HS-5 (cell line): ENCODE measurements at regions not wholly inside any gene's neighbourhood (a gene's known extent, or its start where the extent isn't known, plus 50 kb on each side); places are given as distances from the start of the nearest gene placed in this dataset.

Experiments used
- DNase-seq: peaks from one replicate; pipeline ENCODE4 v3.0.0-alpha.2; 2012; ENCODE audit warnings: low read depth

DNA sequence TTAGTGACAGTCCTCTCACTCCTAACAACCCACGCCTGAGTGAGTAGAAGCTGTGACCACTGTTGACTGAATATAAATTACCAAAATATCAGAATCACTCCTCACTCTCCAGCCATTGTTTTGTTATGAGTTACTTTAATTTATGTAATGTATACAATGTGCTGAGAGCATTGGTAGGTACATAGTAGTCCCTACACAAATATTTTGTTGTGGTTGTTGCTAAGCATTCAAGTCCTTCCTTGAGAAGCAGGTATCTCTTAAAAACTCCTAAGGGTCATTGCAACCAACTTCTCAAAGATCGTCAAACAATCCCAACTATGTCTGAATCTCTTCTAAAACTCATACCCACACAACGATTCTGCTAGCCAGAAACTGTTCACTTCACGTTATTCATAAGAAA, 476.8 kb upstream of the TNP1 start:
- DNase-seq: no peak

DNA sequence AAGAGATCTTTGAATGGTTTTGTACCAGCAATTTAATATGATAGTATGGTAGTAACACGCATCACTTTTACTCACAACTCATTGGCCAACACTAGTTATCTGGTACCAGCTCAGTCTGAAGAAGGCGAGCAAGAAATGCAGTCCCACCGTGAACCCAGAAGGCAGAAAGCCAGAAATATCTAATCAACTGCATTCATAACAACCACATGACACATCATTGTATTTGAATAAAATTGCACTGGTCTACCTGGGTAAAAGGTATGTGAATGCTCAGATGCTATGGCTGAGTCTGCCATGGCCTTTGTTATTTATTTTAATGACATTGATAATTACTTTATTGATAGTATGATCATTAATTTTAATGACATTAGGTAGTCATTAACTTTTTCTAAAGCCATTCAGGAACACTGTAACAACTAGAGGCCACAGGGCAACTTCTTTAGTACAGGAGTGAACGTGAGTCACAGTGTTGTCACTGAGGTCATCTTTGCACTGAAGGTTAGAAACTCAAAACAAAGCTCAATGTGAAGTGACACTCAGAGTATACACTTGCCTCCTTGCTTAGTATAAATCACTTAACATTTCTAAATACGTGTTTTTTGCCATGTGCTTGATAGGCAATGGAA, 475.6 kb upstream of the TNP1 start:
- no peak for DNase-seq

DNA sequence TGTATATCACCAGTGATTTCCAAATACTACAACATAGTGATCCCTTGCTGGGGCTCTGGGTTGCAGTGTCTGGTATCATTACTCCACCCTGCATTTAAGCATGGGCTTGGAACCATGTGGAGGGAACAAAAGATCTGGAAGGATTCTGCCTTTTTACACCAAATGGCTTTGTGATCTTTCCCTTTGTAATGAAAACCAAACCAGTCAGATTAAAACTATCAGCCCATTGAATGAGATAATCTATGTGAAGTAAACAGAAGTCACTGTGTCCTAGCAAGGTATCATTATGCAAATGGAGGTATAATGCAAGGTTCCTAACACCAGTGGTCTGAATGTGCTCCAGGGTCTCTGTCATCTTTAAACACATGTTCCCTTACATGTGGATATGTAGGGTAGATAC, 474.7 kb upstream of the TNP1 start:
- no peak for DNase-seq

DNA sequence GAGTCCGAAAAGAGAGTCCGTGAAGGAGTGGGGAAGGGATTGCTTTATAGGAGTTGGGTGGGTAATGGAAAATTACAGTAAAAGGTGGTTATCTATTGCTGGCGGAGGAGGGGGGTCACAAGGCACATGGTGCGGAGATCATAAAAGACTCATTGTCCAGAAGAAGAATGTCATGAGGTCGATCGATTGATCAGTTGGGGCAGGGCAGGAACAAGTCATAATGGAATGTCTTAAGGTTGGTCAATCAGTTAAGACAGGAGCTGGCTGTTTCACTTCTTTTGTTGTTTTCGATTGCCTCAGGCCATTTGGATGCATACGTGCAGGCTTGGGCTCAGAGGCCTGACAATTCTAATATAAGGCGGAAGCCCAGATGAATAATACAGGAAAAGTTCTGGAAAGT, 473.0 kb upstream of the TNP1 start:
- DNase-seq: no peak

DNA sequence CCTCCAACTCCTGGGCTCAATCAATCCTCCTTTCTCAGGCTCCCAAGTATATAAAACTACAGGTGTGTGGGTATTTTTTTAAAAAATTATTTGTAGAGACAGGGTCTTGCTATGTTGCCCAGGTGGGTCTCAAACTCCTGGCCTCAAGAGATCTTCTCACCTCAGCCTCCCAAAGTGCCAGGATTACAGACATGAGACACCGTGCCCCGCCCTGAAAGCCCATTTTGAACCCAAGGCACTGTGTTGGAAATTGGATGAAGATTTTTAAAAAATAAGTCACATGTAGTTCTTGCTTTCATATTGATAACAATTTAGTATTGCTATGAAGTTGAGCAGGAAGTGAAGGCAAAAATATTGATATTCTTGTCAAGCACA, 472.5 kb upstream of the TNP1 start:
- DNase-seq: no peak

DNA sequence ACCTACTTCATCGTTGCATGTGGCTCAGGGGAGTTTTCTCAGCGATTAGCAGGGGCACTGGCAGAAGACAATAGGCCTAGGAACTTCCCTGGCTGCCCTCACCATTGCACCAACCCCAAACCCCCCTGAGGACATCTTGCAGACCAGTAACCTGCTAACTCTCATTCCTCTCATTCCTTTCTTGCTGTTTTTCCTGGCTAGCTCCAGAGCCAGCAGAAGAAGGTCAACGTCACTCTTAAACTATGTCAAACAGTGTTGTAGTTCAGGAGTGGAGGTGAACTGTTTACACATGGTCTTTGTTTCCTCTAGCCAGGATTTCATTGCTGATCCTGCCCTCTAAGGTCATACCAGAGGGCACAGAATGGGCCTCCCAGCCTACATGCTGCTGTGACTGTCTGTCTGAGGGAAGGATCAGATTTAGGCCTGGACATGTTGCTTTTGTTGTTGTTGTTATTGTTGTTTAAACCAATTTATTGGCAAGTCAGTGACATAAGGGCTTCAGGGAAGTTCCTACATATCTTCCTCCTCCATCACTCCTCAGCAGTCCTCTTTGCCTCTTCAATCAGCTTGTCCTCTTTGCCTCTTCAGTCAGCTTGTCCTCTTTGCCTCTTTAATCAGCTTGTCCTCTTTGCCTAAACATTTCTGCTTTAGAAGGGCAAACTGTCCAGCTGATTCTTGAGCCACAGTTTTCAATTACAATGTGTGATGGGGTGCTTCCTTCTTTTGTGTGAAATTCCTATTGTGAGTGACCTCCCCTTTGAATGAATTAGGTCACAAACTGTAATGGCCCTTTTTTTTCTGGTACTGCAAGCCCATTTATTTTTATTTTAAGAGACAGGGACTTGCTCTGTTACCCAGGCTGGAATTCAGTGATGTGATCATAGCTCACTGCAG, 471.9 kb upstream of the TNP1 start:
- DNase-seq: peak; percentile 48

DNA sequence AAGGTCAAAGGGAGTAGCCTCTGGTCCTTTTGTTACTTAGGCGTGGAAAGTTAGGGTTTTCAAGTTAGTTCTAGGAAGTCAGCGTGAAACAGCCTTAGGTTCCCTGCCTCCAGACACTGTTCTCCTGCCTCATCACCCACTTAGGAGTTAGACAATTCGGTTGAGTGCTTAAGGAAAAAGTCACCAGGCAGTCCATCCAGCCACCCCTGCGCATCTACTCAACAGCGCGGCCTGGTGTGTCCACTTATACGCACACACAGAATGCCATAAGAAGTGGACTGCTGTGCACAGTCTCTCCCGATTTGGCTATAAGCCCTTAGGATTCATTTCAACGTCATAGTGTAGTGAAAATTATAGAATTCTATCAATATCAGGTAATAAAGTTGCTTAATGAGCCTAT, 470.8 kb upstream of the TNP1 start:
- DNase-seq: no peak

DNA sequence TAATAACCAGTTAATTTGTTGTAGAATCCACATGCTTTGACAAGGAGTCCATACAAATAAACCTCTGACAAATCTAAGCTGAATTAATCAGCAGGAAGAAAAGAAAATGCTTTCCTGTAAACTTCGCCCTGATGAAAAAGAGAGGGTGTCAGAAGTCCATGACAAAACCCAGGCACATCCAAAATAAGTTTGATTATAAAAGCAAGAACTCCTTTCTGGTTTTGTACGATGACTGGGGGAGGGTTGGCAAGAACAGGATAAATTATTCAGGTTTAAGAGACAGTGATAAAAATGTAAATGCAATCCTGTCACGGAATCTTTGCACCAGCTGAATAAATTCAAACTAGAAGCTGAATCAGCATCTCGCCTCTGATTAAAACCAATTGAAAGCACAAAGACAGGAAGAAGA, 469.2 kb upstream of the TNP1 start:
- no peak for DNase-seq

DNA sequence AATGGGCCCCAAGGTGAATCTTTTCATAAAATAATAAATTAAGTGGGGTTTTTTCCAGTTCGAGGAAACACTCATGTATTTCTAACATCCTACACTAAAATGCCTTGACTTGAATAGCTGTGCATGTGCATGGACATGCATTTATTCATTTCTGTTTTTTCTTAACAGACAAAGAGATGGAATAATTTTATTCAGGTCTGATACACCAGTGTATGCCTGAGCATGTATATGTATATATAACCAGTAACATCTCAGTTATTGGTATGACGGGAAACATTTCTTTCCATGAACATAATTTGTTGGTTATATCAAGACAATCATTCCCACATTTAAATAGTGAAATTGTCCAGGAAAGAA, 468.7 kb upstream of the TNP1 start:
- no peak for DNase-seq

DNA sequence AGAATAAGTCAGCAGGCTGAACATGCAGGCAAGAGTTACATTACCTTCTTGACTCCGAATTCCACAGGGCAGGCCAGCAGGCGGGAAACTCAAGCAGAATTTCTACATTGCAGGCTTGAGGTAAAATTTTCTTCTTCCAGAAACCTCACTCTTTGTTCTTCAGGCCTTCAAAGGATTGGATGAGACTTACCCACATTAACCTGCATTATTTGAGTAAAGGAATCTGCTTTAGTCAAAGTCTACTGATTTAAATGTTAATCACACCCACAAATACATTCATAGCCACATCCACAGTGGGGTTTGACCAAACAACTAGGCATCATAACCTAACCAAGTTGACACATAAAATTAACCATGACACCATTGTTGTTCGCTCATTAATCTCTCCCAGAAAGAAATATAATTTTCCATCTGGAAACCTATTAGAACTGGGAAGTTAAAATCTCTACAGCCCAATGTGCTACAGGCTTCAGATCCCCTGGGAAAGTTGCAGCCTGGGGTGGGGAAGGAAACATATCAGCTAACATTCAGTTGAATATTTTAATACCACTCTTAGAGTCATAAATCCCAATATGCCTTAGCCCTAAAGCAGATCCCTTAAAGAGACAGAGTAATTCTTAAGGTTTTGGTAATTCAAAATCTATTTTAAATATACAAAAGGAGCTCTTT, 468.2 kb upstream of the TNP1 start:
- no peak for DNase-seq

DNA sequence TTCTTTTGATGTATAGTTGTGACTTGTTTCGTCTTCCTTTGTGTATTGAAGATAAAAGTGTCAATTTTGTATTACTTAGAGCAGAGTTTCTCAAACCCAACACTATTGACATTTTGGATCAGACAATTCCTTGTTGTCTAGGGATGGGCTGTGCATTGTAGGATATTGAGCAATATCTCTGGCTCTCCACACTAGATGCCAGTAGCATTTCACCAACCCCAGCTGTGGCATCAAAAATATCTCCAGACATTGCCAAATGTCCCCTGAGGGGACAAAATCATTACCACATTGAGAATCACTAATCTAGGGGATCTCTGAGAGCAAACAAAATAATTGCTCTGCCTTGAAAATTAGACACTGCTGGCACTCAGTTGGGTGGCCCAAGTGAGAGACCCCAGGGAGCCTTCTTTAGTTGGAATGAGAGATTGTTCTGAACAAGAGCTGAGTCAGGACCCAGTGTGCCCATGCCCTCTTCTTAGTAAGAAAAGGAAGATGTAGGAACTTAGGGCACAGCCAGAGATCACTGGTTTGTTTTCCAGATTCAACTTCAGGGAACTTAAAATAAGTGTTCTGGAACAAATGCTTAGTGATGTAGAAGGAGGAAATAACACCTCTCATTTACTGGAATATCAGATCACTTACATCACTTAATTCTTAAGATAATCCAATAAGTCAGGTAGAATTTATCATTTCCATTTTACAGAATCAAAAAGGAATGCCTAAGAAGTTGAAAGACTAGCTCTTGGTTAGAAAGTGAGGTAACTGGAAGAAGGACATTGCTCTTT, 466.6 kb upstream of the TNP1 start:
- DNase-seq: no peak

DNA sequence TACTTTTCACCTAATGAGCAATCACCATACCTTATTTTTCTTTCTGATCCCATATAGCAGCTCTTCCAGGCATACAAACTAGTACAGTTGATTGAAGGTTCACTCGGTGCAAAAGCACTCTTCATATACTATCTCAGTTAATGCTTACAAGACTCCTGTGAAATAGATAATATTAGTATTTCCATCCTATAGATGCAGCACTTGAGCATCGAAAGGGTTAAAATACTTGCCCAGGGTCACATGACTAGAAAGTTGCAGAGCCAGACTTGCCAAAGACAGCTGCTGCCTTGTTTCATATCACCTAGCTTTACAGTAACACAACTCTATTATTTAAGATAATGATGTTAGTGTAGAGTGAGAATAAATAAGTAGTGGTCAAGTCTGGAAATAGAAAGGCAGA, 466.0 kb upstream of the TNP1 start:
- DNase-seq: no peak

DNA sequence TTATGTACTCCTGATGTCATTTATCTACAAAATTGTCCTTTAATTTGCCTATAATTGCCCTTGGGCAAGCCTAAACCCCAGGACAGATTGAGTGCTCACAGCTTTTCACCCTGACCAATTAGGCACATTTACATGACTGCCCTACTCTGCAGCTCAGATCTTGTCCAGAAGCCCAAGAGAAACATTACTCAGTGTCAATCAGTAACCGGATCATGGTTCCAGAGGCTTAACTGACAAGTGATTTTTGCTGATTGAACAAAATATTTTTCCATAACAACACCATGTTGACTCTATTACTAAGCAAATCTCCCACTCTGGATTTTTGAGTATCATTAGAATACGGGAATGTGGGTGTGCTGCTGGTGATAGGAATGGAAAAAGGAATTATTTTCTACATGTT, 465.4 kb upstream of the TNP1 start:
- DNase-seq: no peak

DNA sequence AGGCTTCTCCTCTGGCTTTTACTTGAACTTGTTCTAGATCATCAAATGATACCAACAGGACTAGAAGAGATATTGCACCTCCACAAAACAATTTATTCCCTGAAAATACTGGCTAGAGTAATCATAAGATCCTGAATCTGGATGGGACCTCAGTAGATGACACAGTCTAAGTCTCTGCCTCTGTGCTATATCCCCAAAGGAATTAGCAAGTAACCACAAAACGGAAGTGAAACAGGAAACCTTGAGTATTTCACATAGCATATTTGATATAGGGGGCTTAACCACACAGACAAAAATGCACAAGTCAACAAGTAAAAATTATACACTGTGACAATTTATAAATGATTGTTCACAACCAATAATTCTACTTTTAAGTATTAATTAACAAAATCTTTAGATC, 456.9 kb upstream of the TNP1 start:
- peak; percentile 22 for DNase-seq

DNA sequence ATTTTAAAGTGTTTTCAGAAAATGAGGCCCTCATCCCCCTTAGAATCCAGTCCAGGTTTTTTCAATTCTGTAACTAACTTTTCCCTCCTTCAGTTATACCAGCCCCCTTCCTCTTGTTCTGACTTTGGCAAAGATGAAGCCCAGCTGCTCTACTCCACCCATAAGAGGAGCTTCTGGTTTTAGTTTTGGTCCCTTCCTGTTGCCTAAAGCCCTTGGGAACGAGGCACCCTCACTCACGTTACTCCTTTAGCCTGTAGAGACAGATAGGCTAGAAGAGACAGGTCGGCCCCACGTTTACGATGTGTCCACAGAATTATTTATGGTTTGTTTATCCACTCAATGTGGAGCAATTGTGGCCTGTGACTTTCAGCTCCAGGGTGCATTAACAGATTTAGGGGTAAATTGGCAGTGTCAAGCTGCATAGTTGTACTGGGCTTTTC, 454.2 kb upstream of the TNP1 start:
- no peak for DNase-seq

DNA sequence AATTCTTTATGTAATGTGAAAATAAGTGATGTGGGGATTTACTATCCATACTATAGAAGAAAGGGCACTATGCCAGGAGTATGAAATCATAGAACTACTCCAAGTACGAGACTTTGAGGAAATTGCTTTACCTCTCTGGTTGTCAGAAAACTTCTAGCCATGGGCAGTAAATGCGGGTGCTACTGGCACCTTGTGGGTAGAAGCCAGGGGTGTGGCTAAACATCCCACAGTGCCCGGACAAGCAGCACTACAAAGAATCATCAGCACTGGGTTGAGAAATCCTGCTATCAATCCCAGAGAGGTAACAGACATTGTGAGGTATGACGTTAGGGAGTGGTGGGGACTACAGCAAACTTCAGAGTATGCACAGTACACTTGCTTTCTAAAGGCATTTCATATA, 453.5 kb upstream of the TNP1 start:
- no peak for DNase-seq

DNA sequence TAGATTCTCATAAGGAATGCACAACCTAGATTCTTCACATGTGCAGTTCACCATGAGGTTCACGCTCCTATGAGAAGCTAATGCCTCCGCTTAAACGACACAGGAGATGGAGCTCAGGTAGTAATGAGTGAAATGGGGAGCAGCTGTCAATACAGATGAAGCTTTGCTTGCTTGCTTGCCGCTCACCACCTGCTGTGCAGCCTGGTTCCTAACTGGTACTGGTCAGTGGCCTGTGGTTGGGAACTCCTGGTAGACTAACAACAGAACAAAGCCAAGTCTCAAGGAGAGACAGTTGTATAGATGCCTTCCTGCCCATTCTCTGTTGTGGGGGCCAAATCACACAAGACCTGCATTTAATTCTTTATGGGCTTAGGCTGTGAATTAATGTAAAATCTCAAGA, 449.2 kb upstream of the TNP1 start:
- DNase-seq: no peak

DNA sequence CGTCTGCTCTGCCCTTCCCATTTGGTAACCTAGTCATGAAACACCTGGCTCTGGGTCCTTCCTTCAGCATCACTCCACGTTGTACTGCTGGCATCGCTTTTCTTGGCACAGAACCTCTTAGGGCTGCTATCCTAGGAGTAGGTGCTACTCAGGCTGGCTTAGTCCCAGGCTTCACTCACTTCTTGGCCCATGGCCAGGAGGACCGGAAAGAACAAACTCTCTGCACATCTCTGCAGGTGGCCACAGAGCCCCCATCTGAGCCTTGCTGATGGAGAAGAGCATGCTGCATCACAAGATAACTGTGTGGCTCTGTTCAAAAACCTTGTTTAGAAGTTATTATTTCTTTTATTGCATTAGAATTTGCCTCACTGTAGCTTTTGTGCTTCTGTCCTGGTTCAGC, 447.2 kb upstream of the TNP1 start:
- DNase-seq: no peak

DNA sequence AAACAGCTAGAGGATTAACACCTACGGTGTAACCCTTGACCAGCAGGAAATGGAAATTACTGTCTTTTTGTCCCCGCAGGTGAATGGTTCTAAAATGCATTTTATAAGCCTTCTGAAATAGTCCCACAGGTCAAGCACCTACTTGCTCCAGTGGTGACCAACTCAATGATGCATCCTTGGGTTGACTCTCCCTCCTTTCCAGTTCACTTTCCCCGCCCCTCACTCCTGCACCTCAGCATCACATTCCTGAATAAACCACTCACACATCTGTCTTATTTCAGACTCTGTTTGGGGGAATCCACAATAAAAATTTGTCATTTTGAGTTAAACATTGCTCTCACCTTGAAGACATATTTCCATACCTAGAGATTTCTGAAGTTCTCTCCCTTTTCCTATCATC, 446.0 kb upstream of the TNP1 start:
- DNase-seq: no peak

DNA sequence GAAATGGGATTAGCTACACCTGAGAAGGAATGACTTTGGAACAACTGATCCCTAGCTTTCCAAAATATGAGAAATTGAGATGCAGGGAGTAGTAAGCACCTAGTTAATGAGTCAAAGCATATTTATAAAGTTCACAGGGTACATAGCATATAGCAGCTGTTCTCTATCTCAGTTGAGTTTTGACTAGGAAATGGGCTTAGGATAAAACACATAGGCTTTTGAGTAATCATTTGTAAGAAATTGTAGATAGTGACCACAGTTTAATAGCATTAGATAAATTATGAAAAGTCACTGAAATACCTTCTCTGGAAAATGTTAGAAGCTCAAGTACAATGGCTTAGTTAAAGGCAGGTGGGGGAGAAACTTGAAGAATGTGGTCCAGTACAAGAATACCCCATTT, 444.7 kb upstream of the TNP1 start:
- no peak for DNase-seq

DNA sequence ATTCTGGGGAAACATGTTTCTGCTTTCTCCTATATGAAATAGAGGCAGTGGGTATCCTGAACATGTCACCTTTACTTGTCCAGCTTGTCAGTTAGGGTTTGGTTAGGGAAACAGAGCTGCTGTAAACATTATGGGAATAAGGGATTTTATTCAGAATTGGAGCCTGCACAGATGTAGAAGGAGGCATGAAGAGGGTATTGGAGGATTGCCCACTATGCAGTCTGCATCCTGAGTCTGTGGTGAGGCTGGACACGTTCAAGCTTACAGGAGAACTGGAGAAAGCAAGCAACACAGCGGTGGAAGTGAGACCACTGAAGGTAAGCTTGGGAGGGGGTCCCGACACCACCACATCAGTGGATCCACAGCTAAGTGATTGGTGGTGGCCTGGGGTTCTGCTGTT, 443.0 kb upstream of the TNP1 start:
- no peak for DNase-seq

DNA sequence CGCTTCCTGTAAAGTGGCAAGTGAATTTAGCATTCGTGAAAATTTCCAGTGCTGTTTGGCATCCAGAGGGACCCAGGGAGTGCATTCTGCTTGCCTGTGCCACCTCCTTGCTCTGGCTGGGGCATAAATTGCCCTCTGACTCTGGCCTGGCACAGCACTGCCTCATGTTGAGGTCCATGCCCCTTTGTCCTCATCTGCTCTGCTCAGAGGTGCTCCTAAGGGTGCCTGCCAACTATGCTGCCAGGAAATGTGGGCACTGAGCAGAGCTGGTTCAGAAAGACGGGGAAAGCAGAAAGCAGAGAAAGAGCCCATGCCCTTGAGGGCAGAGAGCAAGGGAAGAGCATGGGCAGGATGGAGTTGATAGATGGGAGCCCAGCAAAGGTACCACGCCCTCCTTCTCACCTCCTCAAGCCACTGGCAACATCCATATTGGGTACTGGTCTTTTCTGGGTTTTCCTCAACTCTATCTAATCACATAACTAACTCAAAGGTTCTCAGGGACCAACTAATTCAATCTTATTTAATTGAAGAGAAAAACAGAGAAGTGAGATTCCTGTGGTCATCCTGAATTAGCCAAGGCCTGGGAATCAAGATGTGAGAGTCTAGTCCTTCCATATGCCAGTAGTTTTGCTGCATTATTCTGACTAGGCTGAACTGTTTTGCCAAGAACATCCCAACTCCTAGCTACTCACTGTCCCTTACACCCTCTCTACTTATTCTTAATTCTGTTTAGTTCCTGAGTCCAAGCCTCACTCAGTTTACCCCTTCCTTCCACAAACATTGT, 441.5 kb upstream of the TNP1 start:
- no peak for DNase-seq
